Naive thymus-derived CD4-positive, alpha-beta T cell (primary cell): ENCODE measurements at regions not wholly inside any gene's neighbourhood (a gene's known extent, or its start where the extent isn't known, plus 50 kb on each side); places are given as distances from the start of the nearest gene placed in this dataset.

Experiments
- ATAC-seq: fragments of 150-1000 bp; cut with Tn5 transposase; 2 replicates; pipeline ENCODE4 v1.10.0; 2021; ENCODE audit warnings: mild to moderate bottlenecking, moderate library complexity
- CTCF ChIA-PET: fragments of 350-600 bp; sonication (Branson Sonifier 250); formaldehyde crosslinking; loops from one replicate; lab custom pipeline; 2021; ENCODE audit warnings: antibody characterized with exemption; lab: Charles Lee
- POLR2A ChIA-PET: fragments of 350-600 bp; sonication (Branson Sonifier 250); formaldehyde crosslinking; loops from one replicate; lab custom pipeline; 2021; ENCODE audit warnings: antibody characterized with exemption, inconsistent platforms; lab: Charles Lee
- DNase-seq, 9 donors: peaks; one replicate each; pipeline versions ENCODE4 v3.0.0 to v3.0.0-alpha.2; 2020 to 2022; ENCODE audit warnings: mixed read lengths in 1 of 9
- H3K27ac ChIP-seq: one replicate; pipeline ENCODE4 v1.7.0; 2013; ENCODE audit warnings: mild to moderate bottlenecking, low read depth, low read length, moderate library complexity
- H3K27me3 ChIP-seq, 2 donors: one replicate each; pipeline ENCODE4 v1.7.0; 2013; ENCODE audit warnings: low read length in 2 of 2, mild to moderate bottlenecking in 2 of 2, moderate library complexity in 2 of 2; ENCODE audit not compliant: control insufficient read depth in 2 of 2, insufficient read depth in 2 of 2
- H3K36me3 ChIP-seq, 3 experiments: 1 replicate in 2 of 3; 2 replicates in 1 of 3; pipeline ENCODE4 v1.7.0; 2013; ENCODE audit warnings: low read length in 3 of 3, mild to moderate bottlenecking in 3 of 3, moderate library complexity in 1 of 3; ENCODE audit not compliant: insufficient read depth in 3 of 3, control insufficient read depth in 2 of 3
- H3K4me1 ChIP-seq, 2 donors: one replicate each; pipeline ENCODE4 v1.7.0; 2013; ENCODE audit warnings: low read length in 2 of 2, mild to moderate bottlenecking in 2 of 2, moderate library complexity in 1 of 2; ENCODE audit not compliant: control insufficient read depth in 2 of 2, insufficient read depth in 2 of 2
- H3K4me3 ChIP-seq: 2 replicates; pipeline ENCODE4 v1.7.0; 2013; ENCODE audit warnings: mild to moderate bottlenecking, low read length
- H3K9me3 ChIP-seq, 3 experiments: 1 replicate in 2 of 3; 2 replicates in 1 of 3; pipeline ENCODE4 v1.7.0; 2013; ENCODE audit warnings: low read length in 3 of 3; ENCODE audit not compliant: control insufficient read depth in 2 of 3
- H3K27ac Mint-ChIP-seq, 9 donors: one replicate each; pipeline ENCODE4 v1.8.0; 2020 to 2022; ENCODE audit warnings: mixed read lengths in 9 of 9, mild to moderate bottlenecking in 8 of 9, moderate library complexity in 5 of 9, inconsistent platforms in 2 of 9
- H3K27me3 Mint-ChIP-seq, 5 donors: one replicate each; pipeline ENCODE4 v1.8.0; 2021 to 2022; ENCODE audit warnings: mixed read lengths in 5 of 5, mild to moderate bottlenecking in 1 of 5
- H3K36me3 Mint-ChIP-seq, 5 donors: one replicate each; pipeline ENCODE4 v1.8.0; 2020 to 2022; ENCODE audit warnings: mixed read lengths in 5 of 5, mild to moderate bottlenecking in 3 of 5, inconsistent platforms in 1 of 5
- H3K4me1 Mint-ChIP-seq, 7 donors: one replicate each; pipeline ENCODE4 v1.8.0; 2020 to 2022; ENCODE audit warnings: mixed read lengths in 7 of 7, mild to moderate bottlenecking in 3 of 7, inconsistent platforms in 1 of 7
- H3K4me3 Mint-ChIP-seq, 10 donors: one replicate each; pipeline ENCODE4 v1.8.0; 2020 to 2022; ENCODE audit warnings: mild to moderate bottlenecking in 10 of 10, mixed read lengths in 10 of 10, moderate library complexity in 6 of 10, inconsistent platforms in 2 of 10
- H3K9me3 Mint-ChIP-seq, 11 donors: one replicate each; pipeline ENCODE4 v1.8.0; 2020 to 2022; ENCODE audit warnings: mixed read lengths in 11 of 11, mild to moderate bottlenecking in 4 of 11, inconsistent platforms in 1 of 11, moderate library complexity in 1 of 11
- intact Hi-C, 2 donors: fragments of 100-400 bp; cut with micrococcal nuclease; formaldehyde crosslinking; loops; one replicate each; pipeline ENCODE4 v1.15.1; 2023

- Mint-ChIP-seq H3K4me1 (peaks cover 30 to 76% (median 45%) of the 10 kb centered on the region in 7 donors), H3K4me3 (peak overlapping the region; percentile 69 to 86 (median 81)), H3K9me3 (peaks cover 0 to 15% (median 4%) of the 10 kb centered on the region in 11 donors), H3K27ac (peak overlapping the region in 7 of 9 donors; percentile 58 to 94 (median 90)), H3K36me3 (peaks cover 0 to 25% (median 3%) of the 10 kb centered on the region in 5 donors), H3K27me3 (peaks cover 0 to 10% (median 0%) of the 10 kb centered on the region in 5 donors)
- ChIA-PET POLR2A (no interaction called here), CTCF (interaction anchor here (0.6 kb wide), 1 partner anchor 67 kb away, joined by 3 read pairs; no protein-coding TSS in a partner anchor)
- Histone ChIP-seq H3K4me1 (peaks cover 15 to 28% of the 10 kb centered on the region in 2 donors), H3K27me3 (no peaks in the 10 kb centered on the region), H3K36me3 (no peaks in the 10 kb centered on the region), H3K4me3 (no peak overlapping the region), H3K9me3 (no peaks in the 10 kb centered on the region), H3K27ac (no peak overlapping the region)
- intact Hi-C loops: no loop called here
- DNase-seq: no peak
- no peak for ATAC-seq
Measured at GRCh38 chr3:187920030-187920429, 174.8 kb upstream of the BCL6 start.

DNA sequence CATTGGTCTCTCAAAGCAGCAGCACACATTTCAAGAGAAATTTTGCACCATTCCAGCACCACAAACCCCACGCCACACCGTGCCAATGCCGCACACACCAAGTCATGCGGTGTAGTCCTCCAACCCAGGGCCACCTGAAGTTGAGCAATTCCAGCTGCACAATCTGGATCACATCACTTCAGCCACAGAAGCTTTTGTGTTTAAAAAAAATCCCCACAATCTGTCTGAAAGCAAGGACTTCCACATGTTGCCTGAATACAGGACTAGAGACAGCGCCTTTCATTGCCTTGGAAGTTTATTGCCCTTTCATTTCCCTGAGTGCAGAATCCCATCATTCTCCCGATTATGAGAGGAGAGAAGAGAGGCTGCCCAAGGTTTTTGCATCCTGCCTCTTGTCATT lies 175.6 kb upstream of the BCL6 start:
- H3K9me3 Mint-ChIP-seq: peaks cover 0 to 23% (median 4%) of the 10 kb centered on the region in 11 donors
- DNase-seq (no peak), ATAC-seq (no peak)
- Histone ChIP-seq H3K27ac (no peak overlapping the region), H3K36me3 (no peaks in the 10 kb centered on the region), H3K9me3 (no peaks in the 10 kb centered on the region), H3K27me3 (no peaks in the 10 kb centered on the region), H3K4me1 (peaks cover 15 to 28% of the 10 kb centered on the region in 2 donors), H3K4me3 (no peak overlapping the region)
- intact Hi-C loops: no loop called here
- H3K4me3 Mint-ChIP-seq: peak overlapping the region in 7 of 10 donors; percentile 11 to 52 (median 30)
- H3K27ac Mint-ChIP-seq: peak overlapping the region in 5 of 9 donors; percentile 24 to 73 (median 53)
- H3K4me1 Mint-ChIP-seq: peaks cover 25 to 73% (median 52%) of the 10 kb centered on the region in 7 donors
- peaks cover 0 to 10% (median 0%) of the 10 kb centered on the region in 5 donors for H3K27me3 Mint-ChIP-seq
- H3K36me3 Mint-ChIP-seq: peaks cover 0 to 33% (median 3%) of the 10 kb centered on the region in 5 donors
- POLR2A ChIA-PET: no interaction called here
- CTCF ChIA-PET: no interaction called here

- ATAC-seq (no peak), DNase-seq (no peak)
- Histone ChIP-seq H3K36me3 (no peaks in the 10 kb centered on the region), H3K27me3 (no peaks in the 10 kb centered on the region), H3K4me1 (peaks cover 18 to 29% of the 10 kb centered on the region in 2 donors), H3K4me3 (no peak overlapping the region), H3K9me3 (no peaks in the 10 kb centered on the region), H3K27ac (no peak overlapping the region)
- peaks cover 0 to 33% (median 3%) of the 10 kb centered on the region in 5 donors for H3K36me3 Mint-ChIP-seq
- intact Hi-C loops: no loop called here
- peaks cover 31 to 74% (median 58%) of the 10 kb centered on the region in 7 donors for H3K4me1 Mint-ChIP-seq
- ChIA-PET CTCF (no interaction called here), POLR2A (no interaction called here)
- H3K4me3 Mint-ChIP-seq: peak overlapping the region in 6 of 10 donors; percentile 11 to 52 (median 34)
- peaks cover 0 to 23% (median 4%) of the 10 kb centered on the region in 11 donors for H3K9me3 Mint-ChIP-seq
- H3K27ac Mint-ChIP-seq: peak overlapping the region in 5 of 9 donors; percentile 14 to 73 (median 53)
- H3K27me3 Mint-ChIP-seq: peaks cover 0 to 10% (median 0%) of the 10 kb centered on the region in 5 donors
Measured at GRCh38 chr3:187921391-187922074, 176.3 kb upstream of the BCL6 start.

GRCh38 chr3:187922704-187923416 lies 177.6 kb upstream of the BCL6 start:
- peaks cover 0 to 23% (median 4%) of the 10 kb centered on the region in 11 donors for H3K9me3 Mint-ChIP-seq
- CTCF ChIA-PET: no interaction called here
- H3K36me3 ChIP-seq: no peaks in the 10 kb centered on the region
- ATAC-seq (no peak), DNase-seq (peak in 1 of 9 donors; percentile 34)
- peaks cover 36 to 71% (median 64%) of the 10 kb centered on the region in 7 donors for H3K4me1 Mint-ChIP-seq
- H3K4me1 ChIP-seq: peaks cover 22 to 24% of the 10 kb centered on the region in 2 donors
- peaks cover 0 to 10% (median 0%) of the 10 kb centered on the region in 5 donors for H3K27me3 Mint-ChIP-seq
- no peak overlapping the region for H3K27ac ChIP-seq
- POLR2A ChIA-PET: no interaction called here
- no peaks in the 10 kb centered on the region for H3K9me3 ChIP-seq
- no peak overlapping the region for H3K4me3 ChIP-seq
- no peaks in the 10 kb centered on the region for H3K27me3 ChIP-seq
- peak overlapping the region in 1 of 9 donors; percentile 40 for H3K27ac Mint-ChIP-seq
- H3K4me3 Mint-ChIP-seq: peak overlapping the region in 1 of 10 donors; percentile 48
- peaks cover 0 to 36% (median 3%) of the 10 kb centered on the region in 5 donors for H3K36me3 Mint-ChIP-seq
- intact Hi-C loops: no loop called here

GRCh38 chr3:187924651-187925050 lies 179.4 kb upstream of the BCL6 start:
- ChIA-PET CTCF (no interaction called here), POLR2A (no interaction called here)
- Histone ChIP-seq H3K27ac (no peak overlapping the region), H3K4me1 (peaks cover 6 to 11% of the 10 kb centered on the region in 2 donors), H3K9me3 (no peaks in the 10 kb centered on the region), H3K27me3 (no peaks in the 10 kb centered on the region), H3K36me3 (no peaks in the 10 kb centered on the region), H3K4me3 (no peak overlapping the region)
- H3K4me1 Mint-ChIP-seq: peaks cover 25 to 65% (median 47%) of the 10 kb centered on the region in 7 donors
- H3K4me3 Mint-ChIP-seq: no peak overlapping the region
- no peak overlapping the region for H3K27ac Mint-ChIP-seq
- ATAC-seq (no peak), DNase-seq (no peak)
- peaks cover 0 to 38% (median 3%) of the 10 kb centered on the region in 5 donors for H3K36me3 Mint-ChIP-seq
- intact Hi-C loops: no loop called here
- H3K27me3 Mint-ChIP-seq: peaks cover 0 to 10% (median 0%) of the 10 kb centered on the region in 5 donors
- peaks cover 0 to 23% (median 4%) of the 10 kb centered on the region in 11 donors for H3K9me3 Mint-ChIP-seq

GRCh38 chr3:187925326-187925725 lies 180.1 kb upstream of the BCL6 start:
- Histone ChIP-seq H3K4me1 (peaks cover 3 to 9% of the 10 kb centered on the region in 2 donors), H3K27ac (no peak overlapping the region), H3K27me3 (no peaks in the 10 kb centered on the region), H3K9me3 (no peaks in the 10 kb centered on the region), H3K36me3 (no peaks in the 10 kb centered on the region), H3K4me3 (no peak overlapping the region)
- intact Hi-C loops: no loop called here
- no peak for DNase-seq
- H3K27ac Mint-ChIP-seq: no peak overlapping the region
- H3K4me3 Mint-ChIP-seq: no peak overlapping the region
- peaks cover 0 to 10% (median 0%) of the 10 kb centered on the region in 5 donors for H3K27me3 Mint-ChIP-seq
- peaks cover 20 to 59% (median 41%) of the 10 kb centered on the region in 7 donors for H3K4me1 Mint-ChIP-seq
- ChIA-PET CTCF (no interaction called here), POLR2A (no interaction called here)
- H3K9me3 Mint-ChIP-seq: peaks cover 0 to 23% (median 4%) of the 10 kb centered on the region in 11 donors
- peaks cover 0 to 38% (median 3%) of the 10 kb centered on the region in 5 donors for H3K36me3 Mint-ChIP-seq
- ATAC-seq: no peak
